ENCODE measurements at regions not wholly inside any gene's neighbourhood (a gene's known extent, or its start where the extent isn't known, plus 50 kb on each side); places are given as distances from the start of the nearest gene placed in this dataset.

DNA sequence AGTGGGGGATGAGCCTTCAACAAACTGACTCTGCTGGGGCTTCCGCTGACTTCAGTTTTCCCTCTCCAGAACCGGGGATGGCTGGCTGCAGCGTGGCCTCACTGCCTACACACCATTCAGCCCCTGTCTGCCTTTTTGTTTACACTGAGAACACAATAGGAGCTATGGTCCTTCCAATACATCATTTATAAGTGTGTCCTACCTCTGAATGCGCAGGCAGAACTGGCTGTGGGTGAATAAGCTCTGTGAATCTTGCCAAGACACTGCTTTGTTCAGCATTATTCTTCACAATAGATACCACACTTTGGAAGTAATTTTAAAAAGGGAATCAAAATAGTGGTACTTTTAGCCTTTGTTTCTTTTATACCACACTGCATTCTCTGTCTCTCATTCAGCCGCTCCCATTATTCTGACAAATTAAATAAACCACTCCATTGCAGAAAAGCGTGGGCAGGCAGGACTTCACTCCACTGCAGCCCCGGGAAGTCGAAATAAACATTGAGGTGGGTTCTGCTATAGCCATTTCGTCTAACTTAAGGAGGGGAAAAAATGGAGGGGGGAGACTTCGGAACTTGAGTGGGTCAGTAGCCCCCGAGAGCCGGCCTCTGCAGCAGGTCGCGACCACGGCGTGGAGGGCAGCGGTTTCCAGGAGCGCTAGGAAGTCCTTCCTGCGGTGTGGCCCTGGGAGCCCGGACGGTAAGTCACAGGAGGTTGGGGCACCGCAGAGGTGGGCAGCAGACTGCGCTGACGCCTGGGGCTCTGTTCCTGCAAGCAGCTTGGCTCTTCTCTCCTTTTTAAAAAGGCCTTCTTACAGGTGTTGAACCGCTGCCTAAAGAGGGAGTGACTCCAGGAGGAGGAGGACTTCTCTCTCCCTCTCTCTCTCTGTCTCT lies 94.8 kb upstream of the SOX1 start:
- Histone ChIP-seq H3K4me3 (ENCODE audit: low read length in 2 of 2) (no peak overlapping the region), H3K9me3 (ENCODE audit: control insufficient read depth in 2 of 2, low read length in 2 of 2) (peaks cover 0 to 4% of the 10 kb centered on the region in 2 donors), H3K9ac (ENCODE audit: low read length in 2 of 2) (no peak overlapping the region), H3K27ac (ENCODE audit: low read length) (no peak overlapping the region), H3K4me1 (ENCODE audit: control insufficient read depth, insufficient read depth, low read length) (peaks cover 14% of the 10 kb centered on the region), H3K27me3 (ENCODE audit: control insufficient read depth in 1 of 2, insufficient read depth in 2 of 2, low read length in 2 of 2) (peaks cover 30 to 38% of the 10 kb centered on the region in 2 donors), H3K36me3 (ENCODE audit: control insufficient read depth in 2 of 2, insufficient read depth in 2 of 2, low read length in 2 of 2) (no peaks in the 10 kb centered on the region)

GRCh38 chr13:111973186-111973585 lies 93.8 kb upstream of the SOX1 start:
- no peaks in the 10 kb centered on the region for H3K36me3 ChIP-seq (ENCODE audit: control insufficient read depth in 2 of 2, insufficient read depth in 2 of 2, low read length in 2 of 2)
- H3K27ac ChIP-seq (ENCODE audit: low read length): no peak overlapping the region
- peaks cover 30 to 38% of the 10 kb centered on the region in 2 donors for H3K27me3 ChIP-seq (ENCODE audit: control insufficient read depth in 1 of 2, insufficient read depth in 2 of 2, low read length in 2 of 2)
- no peak overlapping the region for H3K4me3 ChIP-seq (ENCODE audit: low read length in 2 of 2)
- H3K9ac ChIP-seq (ENCODE audit: low read length in 2 of 2): no peak overlapping the region
- H3K9me3 ChIP-seq (ENCODE audit: control insufficient read depth in 2 of 2, low read length in 2 of 2): peaks cover 0 to 4% of the 10 kb centered on the region in 2 donors
- peaks cover 14% of the 10 kb centered on the region for H3K4me1 ChIP-seq (ENCODE audit: control insufficient read depth, insufficient read depth, low read length)

- Histone ChIP-seq H3K27me3 (ENCODE audit: control insufficient read depth in 1 of 2, insufficient read depth in 2 of 2, low read length in 2 of 2) (peaks cover 30 to 39% of the 10 kb centered on the region in 2 donors), H3K4me3 (ENCODE audit: low read length in 2 of 2) (peak overlapping the region in 1 of 2 donors; percentile 22), H3K9ac (ENCODE audit: low read length in 2 of 2) (no peak overlapping the region), H3K36me3 (ENCODE audit: control insufficient read depth in 2 of 2, insufficient read depth in 2 of 2, low read length in 2 of 2) (no peaks in the 10 kb centered on the region), H3K9me3 (ENCODE audit: control insufficient read depth in 2 of 2, low read length in 2 of 2) (peaks cover 0 to 4% of the 10 kb centered on the region in 2 donors), H3K4me1 (ENCODE audit: control insufficient read depth, insufficient read depth, low read length) (peaks cover 14% of the 10 kb centered on the region), H3K27ac (ENCODE audit: low read length) (no peak overlapping the region)
Observed at GRCh38 chr13:111973605-111974340, 93.2 kb upstream of the SOX1 start.

GRCh38 chr13:111974341-111974640 lies 92.7 kb upstream of the SOX1 start:
- Histone ChIP-seq H3K27me3 (ENCODE audit: control insufficient read depth in 1 of 2, insufficient read depth in 2 of 2, low read length in 2 of 2) (peaks cover 28 to 42% of the 10 kb centered on the region in 2 donors), H3K9ac (ENCODE audit: low read length in 2 of 2) (no peak overlapping the region), H3K9me3 (ENCODE audit: control insufficient read depth in 2 of 2, low read length in 2 of 2) (peaks cover 0 to 4% of the 10 kb centered on the region in 2 donors), H3K27ac (ENCODE audit: low read length) (no peak overlapping the region), H3K4me3 (ENCODE audit: low read length in 2 of 2) (no peak overlapping the region), H3K36me3 (ENCODE audit: control insufficient read depth in 2 of 2, insufficient read depth in 2 of 2, low read length in 2 of 2) (no peaks in the 10 kb centered on the region), H3K4me1 (ENCODE audit: control insufficient read depth, insufficient read depth, low read length) (peaks cover 14% of the 10 kb centered on the region)

GRCh38 chr13:111975539-111976473 lies 91.1 kb upstream of the SOX1 start:
- H3K4me1 ChIP-seq (ENCODE audit: control insufficient read depth, insufficient read depth, low read length): peaks cover 14% of the 10 kb centered on the region
- no peaks in the 10 kb centered on the region for H3K36me3 ChIP-seq (ENCODE audit: control insufficient read depth in 2 of 2, insufficient read depth in 2 of 2, low read length in 2 of 2)
- no peak overlapping the region for H3K27ac ChIP-seq (ENCODE audit: low read length)
- peaks cover 16 to 36% of the 10 kb centered on the region in 2 donors for H3K27me3 ChIP-seq (ENCODE audit: control insufficient read depth in 1 of 2, insufficient read depth in 2 of 2, low read length in 2 of 2)
- peaks cover 0 to 4% of the 10 kb centered on the region in 2 donors for H3K9me3 ChIP-seq (ENCODE audit: control insufficient read depth in 2 of 2, low read length in 2 of 2)
- H3K4me3 ChIP-seq (ENCODE audit: low read length in 2 of 2): no peak overlapping the region
- H3K9ac ChIP-seq (ENCODE audit: low read length in 2 of 2): no peak overlapping the region

DNA sequence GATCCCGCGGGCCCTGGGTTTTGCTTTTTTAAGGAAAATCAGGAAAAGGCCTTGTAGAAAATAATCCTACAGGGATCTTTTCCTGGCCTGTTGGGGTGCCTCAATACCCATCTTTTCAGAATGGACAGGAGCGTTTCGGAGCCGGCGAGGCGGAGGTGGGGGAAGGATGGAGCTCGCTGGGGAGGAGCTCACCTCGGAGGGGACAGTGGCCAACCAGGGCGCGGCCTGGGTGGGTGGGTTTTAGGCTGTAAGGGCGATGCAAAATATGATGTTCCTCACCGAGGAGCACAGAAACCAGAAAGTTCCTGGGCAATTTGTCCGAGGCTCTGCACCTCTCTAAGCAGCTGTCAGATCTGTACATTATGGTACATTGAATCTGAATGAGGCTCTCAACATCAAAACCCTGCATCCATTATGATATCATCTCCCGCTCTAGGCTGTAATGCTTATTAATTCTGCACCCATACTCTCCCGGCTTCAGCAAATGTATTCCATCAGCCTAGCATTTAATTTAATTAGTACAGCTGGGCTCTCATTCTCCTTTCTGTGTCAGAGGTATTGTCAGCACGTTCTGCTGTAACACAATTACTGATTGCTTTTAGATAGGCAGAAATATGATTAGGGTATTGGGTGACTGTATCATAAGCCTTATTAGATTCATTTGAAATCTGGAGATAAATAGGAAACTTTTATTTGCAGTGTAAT lies 90.3 kb upstream of the SOX1 start:
- peaks cover 14 to 34% of the 10 kb centered on the region in 2 donors for H3K27me3 ChIP-seq (ENCODE audit: control insufficient read depth in 1 of 2, insufficient read depth in 2 of 2, low read length in 2 of 2)
- no peak overlapping the region for H3K27ac ChIP-seq (ENCODE audit: low read length)
- H3K4me3 ChIP-seq (ENCODE audit: low read length in 2 of 2): no peak overlapping the region
- peaks cover 14% of the 10 kb centered on the region for H3K4me1 ChIP-seq (ENCODE audit: control insufficient read depth, insufficient read depth, low read length)
- no peaks in the 10 kb centered on the region for H3K36me3 ChIP-seq (ENCODE audit: control insufficient read depth in 2 of 2, insufficient read depth in 2 of 2, low read length in 2 of 2)
- peaks cover 0 to 4% of the 10 kb centered on the region in 2 donors for H3K9me3 ChIP-seq (ENCODE audit: control insufficient read depth in 2 of 2, low read length in 2 of 2)
- H3K9ac ChIP-seq (ENCODE audit: low read length in 2 of 2): no peak overlapping the region

DNA sequence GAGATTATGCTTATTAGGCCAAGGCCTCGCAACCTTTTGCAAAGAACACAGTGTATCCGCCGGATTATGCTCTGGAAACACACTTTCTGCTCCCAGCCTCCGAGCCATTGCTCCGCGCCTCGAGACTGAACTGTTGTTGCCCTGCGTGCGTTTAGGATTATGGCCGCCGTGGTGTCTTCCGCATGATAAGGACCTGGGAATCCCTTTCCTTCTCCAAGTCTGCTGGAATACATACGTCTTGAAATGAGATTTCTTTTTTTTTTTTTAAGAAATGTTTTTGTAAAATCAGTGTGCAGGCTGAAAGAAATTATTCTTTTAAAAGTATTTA lies 89.8 kb upstream of the SOX1 start:
- no peak overlapping the region for H3K9ac ChIP-seq (ENCODE audit: low read length in 2 of 2)
- H3K36me3 ChIP-seq (ENCODE audit: control insufficient read depth in 2 of 2, insufficient read depth in 2 of 2, low read length in 2 of 2): no peaks in the 10 kb centered on the region
- peaks cover 10 to 29% of the 10 kb centered on the region in 2 donors for H3K27me3 ChIP-seq (ENCODE audit: control insufficient read depth in 1 of 2, insufficient read depth in 2 of 2, low read length in 2 of 2)
- H3K27ac ChIP-seq (ENCODE audit: low read length): no peak overlapping the region
- peaks cover 0 to 4% of the 10 kb centered on the region in 2 donors for H3K9me3 ChIP-seq (ENCODE audit: control insufficient read depth in 2 of 2, low read length in 2 of 2)
- no peak overlapping the region for H3K4me3 ChIP-seq (ENCODE audit: low read length in 2 of 2)
- H3K4me1 ChIP-seq (ENCODE audit: control insufficient read depth, insufficient read depth, low read length): peaks cover 13% of the 10 kb centered on the region

DNA sequence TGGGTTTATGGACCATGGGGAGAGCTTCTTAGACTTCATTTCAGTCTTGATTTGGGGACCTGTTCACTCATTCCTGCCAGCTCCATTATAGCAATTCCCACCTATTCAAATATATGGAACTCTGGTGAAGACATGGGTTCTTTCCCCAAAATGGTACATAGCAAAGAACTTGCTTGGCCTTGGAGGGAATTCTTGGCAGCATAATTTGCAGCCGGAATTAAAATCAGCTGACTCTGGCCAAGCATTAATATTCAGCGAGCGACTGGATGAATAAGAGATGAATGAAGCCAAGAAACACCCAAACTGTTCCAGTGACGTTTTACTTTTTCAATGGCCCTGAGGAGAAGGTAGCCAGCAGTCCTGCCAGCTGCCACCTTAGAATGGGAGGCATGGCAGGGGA lies 88.4 kb upstream of the SOX1 start:
- peaks cover 5% of the 10 kb centered on the region for H3K4me1 ChIP-seq (ENCODE audit: control insufficient read depth, insufficient read depth, low read length)
- no peak overlapping the region for H3K4me3 ChIP-seq (ENCODE audit: low read length in 2 of 2)
- H3K27me3 ChIP-seq (ENCODE audit: control insufficient read depth in 1 of 2, insufficient read depth in 2 of 2, low read length in 2 of 2): peaks cover under 1 to 19% of the 10 kb centered on the region in 2 donors
- H3K9me3 ChIP-seq (ENCODE audit: control insufficient read depth in 2 of 2, low read length in 2 of 2): peaks cover 0 to 4% of the 10 kb centered on the region in 2 donors
- H3K27ac ChIP-seq (ENCODE audit: low read length): no peak overlapping the region
- no peak overlapping the region for H3K9ac ChIP-seq (ENCODE audit: low read length in 2 of 2)
- no peaks in the 10 kb centered on the region for H3K36me3 ChIP-seq (ENCODE audit: control insufficient read depth in 2 of 2, insufficient read depth in 2 of 2, low read length in 2 of 2)

- Histone ChIP-seq H3K9me3 (ENCODE audit: control insufficient read depth in 2 of 2, low read length in 2 of 2) (peaks cover 0 to under 1% of the 10 kb centered on the region in 2 donors), H3K4me3 (ENCODE audit: low read length in 2 of 2) (no peak overlapping the region), H3K36me3 (ENCODE audit: control insufficient read depth in 2 of 2, insufficient read depth in 2 of 2, low read length in 2 of 2) (no peaks in the 10 kb centered on the region), H3K9ac (ENCODE audit: low read length in 2 of 2) (no peak overlapping the region), H3K27me3 (ENCODE audit: control insufficient read depth in 1 of 2, insufficient read depth in 2 of 2, low read length in 2 of 2) (peaks cover 0 to 14% of the 10 kb centered on the region in 2 donors), H3K27ac (ENCODE audit: low read length) (no peak overlapping the region), H3K4me1 (ENCODE audit: control insufficient read depth, insufficient read depth, low read length) (no peaks in the 10 kb centered on the region)
Observed at GRCh38 chr13:111980146-111980929, 86.6 kb upstream of the SOX1 start.
